Loucy (cell line): ENCODE measurements at regions not wholly inside any gene's neighbourhood (a gene's known extent, or its start where the extent isn't known, plus 50 kb on each side); places are given as distances from the start of the nearest gene placed in this dataset.

Source experiments
- H2AFZ ChIP-seq: fragments of 200-600 bp; sonication (generic); 2 replicates; pipeline ENCODE4 v1.6.0; 2016; ENCODE audit warnings: antibody characterized with exemption, mild to moderate bottlenecking, low read length, moderate library complexity
- H3F3A ChIP-seq: fragments of 200-600 bp; 2 replicates; pipeline ENCODE4 v1.6.0; 2016; ENCODE audit warnings: antibody characterized with exemption, low read depth, mild to moderate bottlenecking
- H3K27me3 ChIP-seq: fragments of 200-600 bp; sonication (generic); 2 replicates; pipeline ENCODE4 v1.6.1; 2014; ENCODE audit warnings: low read length, mild to moderate bottlenecking; ENCODE audit not compliant: insufficient read depth, poor library complexity, severe bottlenecking
- H3K36me3 ChIP-seq: fragments of 200-600 bp; sonication (generic); 2 replicates; pipeline ENCODE4 v1.6.1; 2016; ENCODE audit warnings: low read length; ENCODE audit not compliant: insufficient read depth
- H3K4me1 ChIP-seq: fragments of 200-600 bp; sonication (generic); 2 replicates; pipeline ENCODE4 v1.5.1; 2014; ENCODE audit warnings: low read length, mild to moderate bottlenecking; ENCODE audit not compliant: insufficient read depth, poor library complexity, severe bottlenecking
- H3K4me2 ChIP-seq: fragments of 200-600 bp; sonication (generic); 2 replicates; pipeline ENCODE4 v1.6.0; 2014; ENCODE audit warnings: antibody characterized with exemption, low read length, low read depth, mild to moderate bottlenecking; ENCODE audit not compliant: poor library complexity, severe bottlenecking
- H3K4me3 ChIP-seq: fragments of 200-600 bp; sonication (generic); 2 replicates; pipeline ENCODE4 v1.5.1; 2014; ENCODE audit warnings: low read length, mild to moderate bottlenecking, mixed read lengths; ENCODE audit not compliant: poor library complexity, severe bottlenecking
- H3K79me2 ChIP-seq: fragments of 200-600 bp; sonication (generic); 2 replicates; pipeline ENCODE4 v1.6.1; 2014; ENCODE audit warnings: low read length; ENCODE audit not compliant: insufficient read depth
- H3K9ac ChIP-seq: fragments of 200-600 bp; sonication (generic); 2 replicates; pipeline ENCODE4 v1.6.0; 2014; ENCODE audit warnings: mild to moderate bottlenecking, low read depth, low read length, moderate library complexity; ENCODE audit not compliant: poor library complexity, severe bottlenecking
- H3K9me2 ChIP-seq: fragments of 200-600 bp; sonication (generic); replicated peaks from 2 replicates; pipeline ENCODE4 v1.6.1; 2016; ENCODE audit warnings: low read depth, low read length, mixed read lengths
- H3K9me3 ChIP-seq: fragments of 200-600 bp; sonication (generic); 2 replicates; pipeline ENCODE4 v1.6.1; 2014; ENCODE audit warnings: mild to moderate bottlenecking, antibody characterized with exemption, low read length, low read depth; ENCODE audit not compliant: insufficient read depth
- H4K20me1 ChIP-seq: fragments of 200-600 bp; sonication (generic); 2 replicates; pipeline ENCODE4 v1.6.0; 2014; ENCODE audit warnings: antibody characterized with exemption, low read length, mild to moderate bottlenecking; ENCODE audit not compliant: insufficient read depth, poor library complexity, severe bottlenecking
- EZH2phosphoT487 ChIP-seq: fragments of 200-600 bp; IDR thresholded peaks from 2 replicates; pipeline ENCODE4 v1.6.1; 2018; ENCODE audit warnings: antibody characterized with exemption, mild to moderate bottlenecking, moderate library complexity, borderline replicate concordance
- TF ChIP-seq, protein P1 (sequence below): fragments of 200-600 bp; sonication (generic); conservative IDR thresholded peaks from 2 replicates; pipeline ENCODE4 v1.5.1; 2014; ENCODE audit warnings: mild to moderate bottlenecking, antibody characterized with exemption, low read length

DNA sequence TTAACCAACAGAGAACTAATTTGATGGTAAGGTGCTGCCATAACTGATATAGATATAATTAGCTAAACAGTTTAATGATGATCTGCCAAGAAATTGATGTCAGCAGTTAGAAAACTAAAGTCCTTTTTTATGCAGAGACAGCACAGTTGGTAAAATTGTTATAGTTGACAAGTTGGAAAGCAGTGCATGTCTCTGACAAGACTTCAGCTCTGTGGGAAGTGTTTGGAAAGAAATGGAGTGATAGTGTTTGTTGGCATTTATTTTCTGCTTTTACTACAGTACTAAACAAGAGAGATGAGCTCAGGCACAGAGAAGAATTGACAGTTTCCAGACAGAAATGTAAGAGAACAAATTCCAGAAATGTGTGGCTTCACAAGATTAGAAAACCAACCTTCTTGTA lies 523.5 kb upstream of the BCHE start:
- no peak overlapping the region for H3K4me2 ChIP-seq
- H3K27me3 ChIP-seq, result no peaks in the 10 kb centered on the region
- H3F3A ChIP-seq, result no peaks in the 10 kb centered on the region
- no peaks in the 10 kb centered on the region for H3K36me3 ChIP-seq
- H2AFZ ChIP-seq, result no peak overlapping the region
- no peak overlapping the region for H3K9ac ChIP-seq
- no peaks in the 10 kb centered on the region for H3K9me2 ChIP-seq
- H3K9me3 ChIP-seq, result no peaks in the 10 kb centered on the region
- no peaks in the 10 kb centered on the region for H3K4me1 ChIP-seq
- H3K79me2 ChIP-seq, result no peaks in the 10 kb centered on the region
- no peak for TF ChIP-seq EZH2phosphoT487
- TF ChIP-seq, protein P1, sequence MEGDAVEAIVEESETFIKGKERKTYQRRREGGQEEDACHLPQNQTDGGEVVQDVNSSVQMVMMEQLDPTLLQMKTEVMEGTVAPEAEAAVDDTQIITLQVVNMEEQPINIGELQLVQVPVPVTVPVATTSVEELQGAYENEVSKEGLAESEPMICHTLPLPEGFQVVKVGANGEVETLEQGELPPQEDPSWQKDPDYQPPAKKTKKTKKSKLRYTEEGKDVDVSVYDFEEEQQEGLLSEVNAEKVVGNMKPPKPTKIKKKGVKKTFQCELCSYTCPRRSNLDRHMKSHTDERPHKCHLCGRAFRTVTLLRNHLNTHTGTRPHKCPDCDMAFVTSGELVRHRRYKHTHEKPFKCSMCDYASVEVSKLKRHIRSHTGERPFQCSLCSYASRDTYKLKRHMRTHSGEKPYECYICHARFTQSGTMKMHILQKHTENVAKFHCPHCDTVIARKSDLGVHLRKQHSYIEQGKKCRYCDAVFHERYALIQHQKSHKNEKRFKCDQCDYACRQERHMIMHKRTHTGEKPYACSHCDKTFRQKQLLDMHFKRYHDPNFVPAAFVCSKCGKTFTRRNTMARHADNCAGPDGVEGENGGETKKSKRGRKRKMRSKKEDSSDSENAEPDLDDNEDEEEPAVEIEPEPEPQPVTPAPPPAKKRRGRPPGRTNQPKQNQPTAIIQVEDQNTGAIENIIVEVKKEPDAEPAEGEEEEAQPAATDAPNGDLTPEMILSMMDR, result no peak
- no peak overlapping the region for H3K4me3 ChIP-seq
- no peaks in the 10 kb centered on the region for H4K20me1 ChIP-seq

DNA sequence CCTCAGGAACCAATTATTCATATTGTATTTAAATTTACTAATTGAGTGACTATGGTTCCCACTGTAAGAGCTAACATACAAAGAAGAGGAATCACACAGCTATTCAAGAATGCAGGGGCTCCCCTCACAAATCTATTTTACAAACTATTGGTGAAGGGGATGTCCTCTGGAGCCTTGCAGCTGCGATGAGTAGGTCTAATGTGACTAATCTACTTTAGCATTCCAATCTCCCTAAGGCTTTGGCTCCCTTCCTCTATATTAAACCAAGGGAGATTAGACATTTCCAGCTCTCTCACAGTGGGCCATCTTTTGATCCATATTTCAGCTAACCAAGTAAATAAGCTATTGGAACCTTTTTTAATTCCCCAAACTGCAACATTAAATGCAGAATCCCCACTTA lies 514.2 kb upstream of the BCHE start:
- TF ChIP-seq, protein P1, result no peak
- TF ChIP-seq EZH2phosphoT487, result no peak
- no peaks in the 10 kb centered on the region for H3K4me1 ChIP-seq
- H3K9me2 ChIP-seq, result no peaks in the 10 kb centered on the region
- no peaks in the 10 kb centered on the region for H3K27me3 ChIP-seq
- H3K4me3 ChIP-seq, result no peak overlapping the region
- H3K9me3 ChIP-seq, result no peaks in the 10 kb centered on the region
- H3K79me2 ChIP-seq, result no peaks in the 10 kb centered on the region
- no peak overlapping the region for H3K4me2 ChIP-seq
- no peak overlapping the region for H2AFZ ChIP-seq
- H3K36me3 ChIP-seq, result no peaks in the 10 kb centered on the region
- no peaks in the 10 kb centered on the region for H3F3A ChIP-seq
- H3K9ac ChIP-seq, result no peak overlapping the region
- H4K20me1 ChIP-seq, result no peaks in the 10 kb centered on the region

DNA sequence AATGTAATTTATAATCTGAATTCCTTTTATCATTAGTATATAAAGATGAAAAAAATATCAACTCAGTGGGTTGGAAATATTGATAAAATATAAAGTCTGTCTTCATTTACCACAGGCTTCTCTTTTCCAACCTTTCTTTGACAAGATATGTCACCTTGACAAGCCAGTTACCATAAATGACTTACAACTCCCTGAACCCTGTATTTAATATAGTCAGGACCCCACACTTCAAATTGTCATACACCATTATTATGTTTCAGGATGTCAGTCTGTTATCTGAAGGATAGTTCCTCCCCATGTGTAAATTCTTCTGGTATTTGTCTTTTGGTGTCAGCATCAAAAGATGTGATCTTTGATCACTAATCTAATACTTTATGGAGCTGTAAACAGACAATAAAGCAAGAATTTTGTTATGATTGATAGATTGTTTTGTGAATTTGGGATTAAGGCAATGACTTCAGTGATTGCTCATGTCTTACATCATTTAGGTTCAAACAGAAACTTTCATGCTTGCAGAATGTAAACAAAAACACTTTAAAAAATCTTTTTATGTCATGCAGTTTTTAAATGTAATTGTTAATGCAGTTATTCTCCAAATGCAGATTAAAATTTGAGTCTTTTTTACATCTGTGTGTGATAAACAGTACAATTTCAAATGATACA lies 503.5 kb upstream of the BCHE start:
- no peak for TF ChIP-seq EZH2phosphoT487
- TF ChIP-seq, protein P1, result no peak

More for the DNA sequence above, 503.5 kb upstream of the BCHE start:
- Histone ChIP-seq H3K9me2 (no peaks in the 10 kb centered on the region), H3K9ac (no peak overlapping the region), H3K4me2 (no peak overlapping the region), H3K36me3 (no peaks in the 10 kb centered on the region), H3K4me1 (no peaks in the 10 kb centered on the region), H3K79me2 (no peaks in the 10 kb centered on the region), H2AFZ (no peak overlapping the region), H3K9me3 (no peaks in the 10 kb centered on the region), H3K27me3 (no peaks in the 10 kb centered on the region), H3K4me3 (no peak overlapping the region), H4K20me1 (no peaks in the 10 kb centered on the region), H3F3A (no peaks in the 10 kb centered on the region)
